HG03439 (cell line): ENCODE measurements at regions not wholly inside any gene's neighbourhood (a gene's known extent, or its start where the extent isn't known, plus 50 kb on each side); places are given as distances from the start of the nearest gene placed in this dataset.

Experiments used
- ATAC-seq: cut with Tn5 transposase; IDR thresholded peaks from one replicate; pipeline ENCODE4 v1.9.1; 2021; ENCODE audit warnings: mild to moderate bottlenecking, moderate library complexity; ENCODE audit not compliant: unreplicated experiment

- ATAC-seq, result no peak
These were observed 681.8 kb downstream of the TBC1D32 start for GRCh38 chr6:120652506-120652905.

GRCh38 chr6:120648713-120649112 lies 685.6 kb downstream of the TBC1D32 start:
- ATAC-seq, result no peak

GRCh38 chr6:120646101-120646500 lies 688.2 kb downstream of the TBC1D32 start:
- ATAC-seq, result no peak

- no peak for ATAC-seq
These were observed 701.3 kb downstream of the TBC1D32 start for GRCh38 chr6:120632975-120633374.

- ATAC-seq, result no peak
These were observed 706.7 kb downstream of the TBC1D32 start for GRCh38 chr6:120627612-120628011.

- no peak for ATAC-seq
These were observed 712.1 kb downstream of the TBC1D32 start for GRCh38 chr6:120622127-120622631.

- ATAC-seq, result no peak
These were observed 713.4 kb downstream of the TBC1D32 start for GRCh38 chr6:120620900-120621299.

- ATAC-seq, result no peak
These were observed 719.0 kb downstream of the TBC1D32 start for GRCh38 chr6:120615238-120615637.

- ATAC-seq, result no peak
These were observed 719.6 kb downstream of the TBC1D32 start for GRCh38 chr6:120614723-120615122.

GRCh38 chr6:120608826-120609225 lies 725.5 kb downstream of the TBC1D32 start:
- ATAC-seq, result no peak

- ATAC-seq, result no peak
These were observed 727.5 kb downstream of the TBC1D32 start for GRCh38 chr6:120606743-120607142.

GRCh38 chr6:120604510-120604909 lies 729.8 kb downstream of the TBC1D32 start:
- no peak for ATAC-seq

GRCh38 chr6:120590611-120591010 lies 743.7 kb downstream of the TBC1D32 start:
- ATAC-seq, result no peak

GRCh38 chr6:120588424-120588823 lies 745.9 kb downstream of the TBC1D32 start:
- ATAC-seq, result no peak

GRCh38 chr6:120587381-120587780 lies 746.9 kb downstream of the TBC1D32 start:
- ATAC-seq, result no peak

GRCh38 chr6:120584111-120584760 lies 750.0 kb downstream of the TBC1D32 start:
- no peak for ATAC-seq

- no peak for ATAC-seq
These were observed 758.2 kb downstream of the TBC1D32 start for GRCh38 chr6:120576061-120576460.

- no peak for ATAC-seq
These were observed 764.6 kb downstream of the TBC1D32 start for GRCh38 chr6:120569714-120570113.

- ATAC-seq, result no peak
These were observed 769.5 kb downstream of the TBC1D32 start for GRCh38 chr6:120564779-120565178.

- no peak for ATAC-seq
These were observed 776.0 kb downstream of the TBC1D32 start for GRCh38 chr6:120558294-120558693.

- no peak for ATAC-seq
These were observed 776.7 kb downstream of the TBC1D32 start for GRCh38 chr6:120557554-120557953.

- no peak for ATAC-seq
These were observed 777.8 kb downstream of the TBC1D32 start for GRCh38 chr6:120556491-120556890.

- no peak for ATAC-seq
These were observed 780.9 kb downstream of the TBC1D32 start for GRCh38 chr6:120553353-120553752.
